SK-N-MC (cell line): ENCODE measurements at regions not wholly inside any gene's neighbourhood (a gene's known extent, or its start where the extent isn't known, plus 50 kb on each side); places are given as distances from the start of the nearest gene placed in this dataset.

Experiments
- DNase-seq: peaks from one replicate; pipeline ENCODE4 v3.0.0-alpha.2; 2011; ENCODE audit warnings: low read depth, low spot score
- H3K27ac ChIP-seq: fragments of 200-600 bp; sonication (generic); 2 replicates; pipeline ENCODE4 v1.5.1; 2016; ENCODE audit warnings: mixed run types
- H3K36me3 ChIP-seq: fragments of 200-600 bp; sonication (generic); 2 replicates; pipeline ENCODE4 v1.6.1; 2017; ENCODE audit warnings: antibody characterized with exemption, low read length, mixed read lengths; ENCODE audit not compliant: insufficient read depth
- H3K4me3 ChIP-seq: fragments of 200-600 bp; sonication (generic); 2 replicates; pipeline ENCODE4 v1.5.1; 2016
- H3K9ac ChIP-seq: fragments of 200-600 bp; sonication (generic); 2 replicates; pipeline ENCODE4 v1.8.0; 2017; ENCODE audit warnings: mixed run types, mixed read lengths; ENCODE audit not compliant: insufficient read length
- H3K9me3 ChIP-seq: fragments of 200-600 bp; sonication (generic); 2 replicates; pipeline ENCODE4 v1.6.1; 2017; ENCODE audit warnings: low read depth, mild to moderate bottlenecking, antibody characterized with exemption, low read length, moderate library complexity, mixed read lengths
- EZH2 ChIP-seq: fragments of 200-600 bp; sonication (generic); IDR thresholded peaks from one replicate; pipeline ENCODE4 v1.6.1; 2017; ENCODE audit warnings: antibody characterized with exemption
- FOXP2 ChIP-seq: optimal IDR thresholded peaks from 2 replicates; pipeline ENCODE3; 2011; ENCODE audit warnings: mild to moderate bottlenecking, moderate library complexity; ENCODE audit not compliant: insufficient read depth; ENCODE audit errors: extremely low read length, control extremely low read depth
- POLR2AphosphoS5 ChIP-seq: IDR thresholded peaks from 2 replicates; pipeline ENCODE4 v1.6.1; 2012; ENCODE audit warnings: mild to moderate bottlenecking, low read depth, low read length, borderline replicate concordance

DNA sequence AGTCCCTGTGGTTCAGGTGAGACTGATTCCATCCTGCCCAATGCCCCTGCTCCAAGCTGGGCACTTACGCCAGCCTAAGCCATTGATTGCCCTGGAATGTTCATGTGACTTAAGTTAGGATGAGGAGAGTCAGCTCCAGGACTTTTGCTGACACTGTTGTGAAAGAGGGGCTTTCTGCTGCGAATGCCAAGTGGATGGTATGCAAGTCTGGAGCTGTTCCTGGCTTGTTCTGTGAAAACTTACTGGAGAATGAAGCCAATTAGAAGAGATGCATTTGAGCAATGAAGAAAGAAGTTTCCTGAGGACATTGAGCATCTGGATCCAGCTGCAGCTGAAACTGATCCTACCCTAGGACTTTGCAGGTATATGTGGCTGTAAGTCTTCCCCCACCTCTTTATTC is 61.2 kb upstream of the ZFR start:
- Histone ChIP-seq H3K27ac (no peak overlapping the region), H3K36me3 (no peaks in the 10 kb centered on the region), H3K9ac (no peak overlapping the region), H3K4me3 (peak overlapping the region; percentile 20), H3K9me3 (no peaks in the 10 kb centered on the region)
- TF ChIP-seq EZH2 (no peak), FOXP2 (no peak), POLR2AphosphoS5 (no peak)
- DNase-seq: no peak

DNA sequence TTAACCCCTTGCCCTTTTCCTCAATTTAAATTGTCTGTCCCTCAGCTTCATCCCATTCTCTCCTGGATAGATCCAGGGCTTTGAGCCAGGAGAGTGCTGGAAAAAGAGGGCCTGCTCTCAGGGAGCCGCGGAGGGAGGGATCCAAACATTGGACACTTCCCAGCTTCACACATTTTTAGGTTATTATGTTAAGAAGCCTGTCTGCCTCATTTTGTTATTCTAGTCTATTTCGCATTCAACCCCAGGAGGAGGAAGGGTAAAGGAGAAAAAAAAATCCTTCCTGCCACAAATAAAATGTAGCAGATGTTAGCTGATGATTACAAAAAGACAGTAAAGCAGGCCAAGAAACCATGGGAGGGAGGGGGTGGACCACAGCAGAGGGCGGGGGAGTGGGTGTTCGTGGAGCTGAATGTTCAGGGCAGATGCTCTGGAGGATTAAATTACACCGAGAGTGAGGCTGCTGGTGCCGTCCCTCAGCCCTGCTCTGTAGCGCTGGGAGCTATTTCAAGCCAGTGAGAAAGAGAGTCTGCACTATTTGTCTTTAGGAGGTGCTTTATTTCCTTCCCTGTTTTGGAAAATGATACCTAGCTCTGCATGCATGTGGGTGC is 60.6 kb upstream of the ZFR start:
- DNase-seq: no peak
- TF ChIP-seq POLR2AphosphoS5 (no peak), FOXP2 (no peak), EZH2 (no peak)
- Histone ChIP-seq H3K36me3 (no peaks in the 10 kb centered on the region), H3K4me3 (peak overlapping the region; percentile 20), H3K9me3 (no peaks in the 10 kb centered on the region), H3K27ac (peak overlapping the region; percentile 68; the same call in 1 of the 2 replicates), H3K9ac (no peak overlapping the region)

DNA sequence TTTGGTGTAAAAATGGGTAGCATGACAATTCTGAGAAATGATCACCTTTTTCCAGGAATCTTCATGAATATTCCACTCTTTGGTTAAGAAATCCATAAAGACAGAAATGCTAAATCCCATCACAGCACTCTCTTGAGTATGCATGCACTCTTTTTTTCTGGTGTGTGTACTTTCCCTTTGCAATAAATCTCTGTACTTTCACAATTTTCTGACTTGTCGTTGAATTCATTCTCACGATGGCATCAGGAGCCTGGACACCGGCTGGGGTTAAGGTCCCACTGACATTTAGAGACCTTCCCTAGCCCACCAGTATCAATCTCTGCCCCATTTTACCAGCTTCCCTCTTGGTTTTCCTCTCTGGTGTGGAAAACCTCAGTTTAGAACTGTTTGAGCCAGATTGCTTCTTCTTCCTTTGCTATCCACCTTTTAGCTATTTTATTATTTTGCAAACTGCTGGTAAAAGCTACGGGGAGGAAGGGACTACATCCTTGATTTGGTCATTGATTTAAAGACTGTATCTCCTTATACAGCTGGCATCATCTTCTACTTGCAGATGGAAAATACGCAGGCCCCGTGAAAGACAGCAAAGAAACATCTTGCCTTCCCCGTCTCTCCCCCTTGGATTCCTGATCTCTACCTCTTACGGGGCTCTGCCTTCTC is 59.9 kb upstream of the ZFR start:
- Histone ChIP-seq H3K36me3 (no peaks in the 10 kb centered on the region), H3K9ac (no peak overlapping the region), H3K27ac (peak overlapping the region; percentile 68; the same call in 1 of the 2 replicates), H3K4me3 (peak overlapping the region; percentile 20), H3K9me3 (no peaks in the 10 kb centered on the region)
- no peak for DNase-seq
- no peak for TF ChIP-seq POLR2AphosphoS5
- TF ChIP-seq FOXP2: no peak
- TF ChIP-seq EZH2: no peak

DNA sequence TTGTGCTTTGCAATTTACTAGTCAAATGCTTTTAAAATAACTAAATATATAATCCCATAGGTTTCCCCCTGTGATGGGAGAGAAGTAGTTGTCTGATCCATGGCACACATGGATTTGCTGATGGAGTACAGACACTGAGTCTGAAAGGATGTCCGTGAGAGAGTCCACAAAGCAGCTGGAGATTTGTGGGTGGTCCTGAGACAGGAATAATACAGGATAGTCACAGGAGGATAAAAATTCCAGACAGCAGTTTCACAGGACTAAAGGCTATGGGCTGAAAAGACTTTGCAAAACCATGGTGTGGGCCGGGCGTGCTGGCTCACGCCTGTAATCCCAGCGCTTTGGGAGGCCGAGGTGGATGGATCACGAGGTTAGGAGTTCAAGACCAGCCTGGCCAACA is 58.7 kb upstream of the ZFR start:
- TF ChIP-seq POLR2AphosphoS5 (no peak), EZH2 (no peak), FOXP2 (no peak)
- no peak overlapping the region for H3K9ac ChIP-seq
- DNase-seq: no peak
- no peaks in the 10 kb centered on the region for H3K36me3 ChIP-seq
- H3K4me3 ChIP-seq: no peak overlapping the region
- H3K27ac ChIP-seq: no peak overlapping the region
- no peaks in the 10 kb centered on the region for H3K9me3 ChIP-seq

DNA sequence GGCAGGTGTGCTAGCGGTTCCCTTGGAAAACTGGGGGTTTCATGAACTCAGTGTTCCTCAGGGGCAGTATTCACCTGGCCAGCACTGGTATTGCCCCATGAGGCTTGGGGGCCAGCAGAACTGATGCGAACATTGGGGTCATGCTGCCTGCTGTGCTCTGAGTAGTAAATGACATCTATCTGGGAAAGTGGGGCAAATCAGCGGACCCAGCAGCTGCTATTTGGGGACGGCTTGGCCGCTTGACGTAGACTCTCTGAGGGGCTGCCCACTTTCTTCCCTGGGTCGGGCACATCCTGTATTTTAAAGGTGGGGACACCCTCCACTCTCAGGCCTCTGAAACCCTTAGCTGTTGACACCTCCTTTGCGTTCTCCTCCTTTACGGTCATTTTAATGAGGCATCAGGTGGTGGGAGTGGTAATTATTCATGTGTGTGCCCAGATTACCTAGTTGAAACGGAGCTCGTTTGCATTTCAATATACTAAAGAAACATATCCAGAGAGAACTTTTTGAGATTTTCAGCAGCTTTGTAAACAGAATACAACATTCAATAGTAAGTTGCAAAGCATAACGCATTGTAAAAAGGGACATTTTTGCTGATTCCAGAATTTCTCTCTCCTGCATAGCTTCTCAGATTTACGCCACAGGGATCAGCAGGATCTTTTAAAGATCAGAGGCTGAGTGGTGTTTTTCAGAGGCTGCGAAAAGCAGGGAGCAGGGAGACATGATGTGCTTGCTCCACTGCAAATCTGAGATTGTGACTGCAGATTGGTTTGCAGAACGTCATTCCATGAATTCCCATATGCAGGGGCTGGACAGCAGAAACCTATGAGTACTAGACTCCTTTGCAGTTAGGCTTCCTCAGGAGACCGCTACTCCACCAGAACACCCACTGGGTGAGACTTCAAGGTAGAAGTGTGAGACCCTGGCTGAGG is 56.8 kb upstream of the ZFR start:
- H3K36me3 ChIP-seq: no peaks in the 10 kb centered on the region
- H3K9me3 ChIP-seq: no peaks in the 10 kb centered on the region
- H3K4me3 ChIP-seq: no peak overlapping the region
- no peak for TF ChIP-seq POLR2AphosphoS5
- no peak overlapping the region for H3K27ac ChIP-seq
- H3K9ac ChIP-seq: no peak overlapping the region
- no peak for DNase-seq

DNA sequence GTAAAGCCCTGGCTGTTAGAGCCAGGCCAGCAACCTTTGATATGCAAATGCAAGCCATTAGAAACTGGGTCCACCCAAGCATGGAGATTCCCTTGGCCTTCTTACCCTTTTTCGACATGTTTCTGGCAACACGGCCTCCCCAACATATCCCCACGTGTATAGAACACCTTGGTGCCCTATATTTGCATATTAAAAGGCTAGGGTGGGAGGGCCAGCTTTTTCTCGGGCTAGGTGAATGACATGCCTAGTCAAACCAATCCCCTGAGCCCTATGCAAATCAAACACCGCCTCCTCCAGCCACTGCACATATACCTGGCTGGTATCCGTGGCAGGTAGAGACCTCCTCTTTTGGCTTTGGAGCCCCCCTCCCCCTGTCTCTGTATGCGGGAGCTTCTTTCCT is 55.6 kb upstream of the ZFR start:
- TF ChIP-seq FOXP2 (no peak), POLR2AphosphoS5 (no peak), EZH2 (no peak)
- no peak overlapping the region for H3K4me3 ChIP-seq
- H3K36me3 ChIP-seq: no peaks in the 10 kb centered on the region
- no peak overlapping the region for H3K27ac ChIP-seq
- no peak for DNase-seq
- H3K9ac ChIP-seq: no peak overlapping the region
- no peaks in the 10 kb centered on the region for H3K9me3 ChIP-seq

DNA sequence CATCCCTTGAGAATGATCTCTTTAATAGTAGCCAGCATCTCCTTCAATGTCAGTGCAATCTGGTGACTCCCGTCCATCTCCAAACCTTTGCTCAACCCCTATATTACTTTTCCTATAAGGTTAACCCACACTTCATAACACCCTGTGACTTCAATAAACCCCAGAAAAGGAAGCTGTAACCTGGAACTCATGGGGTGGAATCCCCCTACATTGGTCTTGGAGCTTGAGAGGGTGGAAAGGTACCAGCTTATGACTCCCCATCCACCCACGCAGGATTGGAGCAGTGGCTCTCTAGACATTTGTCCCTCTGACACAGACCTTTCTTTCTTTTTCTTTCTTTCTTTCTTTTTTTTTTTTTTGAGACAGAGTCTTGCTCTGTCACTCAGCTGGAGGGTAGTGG is 54.7 kb upstream of the ZFR start:
- DNase-seq: no peak
- H3K4me3 ChIP-seq: no peak overlapping the region
- no peak overlapping the region for H3K9ac ChIP-seq
- no peak overlapping the region for H3K27ac ChIP-seq
- H3K36me3 ChIP-seq: no peaks in the 10 kb centered on the region
- no peak for TF ChIP-seq FOXP2
- no peak for TF ChIP-seq POLR2AphosphoS5
- no peak for TF ChIP-seq EZH2
- no peaks in the 10 kb centered on the region for H3K9me3 ChIP-seq

DNA sequence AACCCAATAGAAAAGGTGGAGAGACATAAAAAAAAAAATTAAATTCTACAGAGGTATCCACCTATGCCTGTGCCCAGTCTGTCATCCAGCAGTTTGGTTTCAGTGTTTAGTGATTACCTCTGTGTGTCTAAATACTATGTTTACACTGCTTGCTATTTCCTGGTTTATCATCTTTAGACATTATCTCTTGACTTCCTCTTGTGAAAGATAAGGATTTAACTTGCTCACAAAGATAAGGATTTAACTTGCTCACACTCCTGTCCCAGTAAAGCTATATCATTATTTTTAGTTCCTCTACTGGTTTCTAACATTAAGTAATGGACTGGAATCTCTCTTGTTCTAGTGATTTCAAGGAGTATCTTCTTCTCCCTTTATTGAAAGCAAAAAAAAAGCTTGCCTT is 53.9 kb upstream of the ZFR start:
- TF ChIP-seq POLR2AphosphoS5: no peak
- no peak for TF ChIP-seq FOXP2
- Histone ChIP-seq H3K9me3 (no peaks in the 10 kb centered on the region), H3K36me3 (no peaks in the 10 kb centered on the region), H3K4me3 (no peak overlapping the region), H3K27ac (no peak overlapping the region), H3K9ac (no peak overlapping the region)
- DNase-seq: no peak
